Retinal pigment epithelial cell (primary cell): ENCODE measurements at regions not wholly inside any gene's neighbourhood (a gene's known extent, or its start where the extent isn't known, plus 50 kb on each side); places are given as distances from the start of the nearest gene placed in this dataset.

Source experiments
- DNase-seq: peaks from one replicate; pipeline ENCODE4 v3.0.0-alpha.2; 2010; ENCODE audit warnings: low read depth
- H3K4me3 ChIP-seq: 2 replicates; pipeline ENCODE4 v1.5.1; 2011; ENCODE audit warnings: mild to moderate bottlenecking, low read length, control low read depth, moderate library complexity
- CTCF ChIP-seq: conservative IDR thresholded peaks from 2 replicates; pipeline ENCODE4 v1.5.1; 2011; ENCODE audit warnings: low read depth, low read length, control low read depth, inconsistent platforms

- DNase-seq, result no peak
- H3K4me3 ChIP-seq, result no peak overlapping the region
- no peak for TF ChIP-seq CTCF
Observed at GRCh38 chr19:29421196-29421545, 104.6 kb upstream of the VSTM2B start.

- no peak overlapping the region for H3K4me3 ChIP-seq
- no peak for TF ChIP-seq CTCF
- no peak for DNase-seq
Observed at GRCh38 chr19:29422047-29422446, 103.7 kb upstream of the VSTM2B start.

- TF ChIP-seq CTCF, result no peak
- DNase-seq, result no peak
- H3K4me3 ChIP-seq, result no peak overlapping the region
Observed at GRCh38 chr19:29422486-29423085, 103.2 kb upstream of the VSTM2B start.

DNA sequence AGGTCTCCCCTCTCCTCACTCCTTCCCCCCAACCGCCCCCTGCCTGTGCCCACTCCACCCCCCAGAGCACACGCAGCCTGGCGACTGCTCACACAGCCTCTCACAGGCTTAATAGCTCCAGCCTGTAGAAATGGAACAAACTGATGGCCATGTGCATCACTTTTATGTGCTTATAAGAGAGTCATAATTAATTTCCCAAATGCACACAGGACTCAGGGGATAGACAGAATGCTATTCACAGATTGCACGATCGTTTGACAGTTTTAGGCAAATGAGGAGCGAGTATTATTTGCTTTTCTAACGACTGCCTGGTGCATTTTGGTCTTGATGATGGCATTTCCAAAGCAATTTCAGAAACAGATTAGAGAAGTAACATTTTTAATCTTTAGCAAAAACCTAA is 97.7 kb upstream of the VSTM2B start:
- no peak overlapping the region for H3K4me3 ChIP-seq
- no peak for TF ChIP-seq CTCF
- no peak for DNase-seq

DNA sequence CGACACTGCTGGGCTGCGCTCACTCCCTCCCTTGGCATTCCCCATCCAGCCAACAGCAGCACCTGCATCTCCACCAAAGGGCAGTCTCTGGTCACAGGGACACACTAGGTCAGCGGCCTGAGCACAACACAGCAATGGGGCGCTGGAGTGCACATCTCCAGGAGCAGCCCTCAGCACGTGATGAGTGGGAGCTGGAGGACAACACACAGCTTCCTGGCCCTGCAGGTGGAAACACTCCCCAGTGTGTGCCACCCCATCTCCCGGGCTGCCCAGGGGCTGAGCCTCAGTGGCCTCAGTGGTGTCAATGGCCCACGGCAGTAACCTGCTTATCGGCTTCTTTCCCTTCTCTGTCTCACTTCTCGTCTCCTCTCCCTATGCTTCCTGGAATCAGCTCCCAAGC is 96.8 kb upstream of the VSTM2B start:
- no peak overlapping the region for H3K4me3 ChIP-seq
- DNase-seq, result no peak
- TF ChIP-seq CTCF, result no peak

DNA sequence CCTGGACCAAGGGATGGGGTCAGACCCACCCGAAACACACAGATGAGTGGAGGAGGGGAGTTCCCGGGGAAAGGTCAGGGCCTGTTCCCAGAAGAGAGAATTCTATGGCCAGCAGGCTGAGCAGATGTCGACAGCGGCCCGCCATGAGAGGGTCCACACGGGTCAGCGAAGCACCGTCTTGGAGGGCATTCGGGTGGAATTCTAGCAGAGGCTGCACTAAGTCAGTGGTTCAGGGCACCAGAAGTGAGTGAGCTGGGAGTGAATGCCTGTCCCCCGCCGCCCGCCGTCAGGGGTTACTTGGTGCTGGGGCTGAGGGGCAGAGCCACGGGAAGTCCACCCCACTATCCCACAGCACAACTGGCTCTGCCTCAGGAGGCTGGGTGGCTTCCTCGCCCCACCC is 96.2 kb upstream of the VSTM2B start:
- no peak for TF ChIP-seq CTCF

GRCh38 chr19:29431332-29431731 is 94.5 kb upstream of the VSTM2B start:
- TF ChIP-seq CTCF, result no peak
- H3K4me3 ChIP-seq, result no peak overlapping the region

More for the DNA sequence above, 96.2 kb upstream of the VSTM2B start:
- no peak for DNase-seq
- no peak overlapping the region for H3K4me3 ChIP-seq

More at GRCh38 chr19:29431332-29431731, 94.5 kb upstream of the VSTM2B start:
- no peak for DNase-seq
